GM21576 (cell line): ENCODE measurements at regions not wholly inside any gene's neighbourhood (a gene's known extent, or its start where the extent isn't known, plus 50 kb on each side); places are given as distances from the start of the nearest gene placed in this dataset.
"Not testable (repeated sequence)": the region's sequence is repeated elsewhere in the genome, so short reads cannot be mapped to it uniquely, and the experiment has no call there.

ENCODE experiments used
- ATAC-seq: cut with Tn5 transposase; IDR thresholded peaks from one replicate; pipeline ENCODE4 v1.9.1; 2021; ENCODE audit warnings: mild to moderate bottlenecking, moderate library complexity; ENCODE audit not compliant: unreplicated experiment

DNA sequence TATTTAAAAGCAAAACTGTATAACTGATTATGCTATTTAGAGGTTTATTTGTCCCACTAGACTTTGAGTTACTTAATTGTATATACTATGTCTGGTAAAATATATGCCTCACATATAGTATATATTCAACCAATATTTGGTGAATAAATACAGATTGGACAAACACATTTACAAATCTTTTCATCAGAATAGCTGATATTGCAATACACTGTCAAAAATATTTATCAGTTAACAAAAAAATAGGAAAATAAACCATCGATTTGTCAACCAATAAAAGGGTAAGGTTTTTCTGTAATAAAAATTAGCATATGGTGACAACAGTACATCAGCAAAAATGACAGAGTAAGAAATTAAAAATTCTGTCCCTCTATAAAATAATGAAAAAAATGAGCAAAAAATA lies 889.9 kb upstream of the INTU start:
- ATAC-seq = no peak

DNA sequence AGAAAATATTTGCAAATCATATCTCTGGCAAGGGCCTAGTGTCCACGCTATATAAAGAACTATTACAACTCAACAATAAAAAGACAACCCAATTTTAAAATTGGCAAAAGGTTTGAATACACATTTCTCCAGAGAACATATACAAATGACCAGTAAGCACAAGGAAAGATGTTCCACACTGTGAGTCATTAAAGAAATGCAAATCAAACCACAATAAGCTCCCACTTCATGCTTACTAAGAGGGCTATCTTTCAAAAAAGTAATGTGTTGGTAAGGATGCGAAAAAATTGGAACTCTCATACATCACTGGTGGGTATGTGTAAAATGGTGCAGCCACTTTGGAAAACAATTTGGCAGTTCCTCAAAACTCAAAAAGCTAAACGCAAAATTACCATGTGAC lies 884.0 kb upstream of the INTU start:
- no peak for ATAC-seq

DNA sequence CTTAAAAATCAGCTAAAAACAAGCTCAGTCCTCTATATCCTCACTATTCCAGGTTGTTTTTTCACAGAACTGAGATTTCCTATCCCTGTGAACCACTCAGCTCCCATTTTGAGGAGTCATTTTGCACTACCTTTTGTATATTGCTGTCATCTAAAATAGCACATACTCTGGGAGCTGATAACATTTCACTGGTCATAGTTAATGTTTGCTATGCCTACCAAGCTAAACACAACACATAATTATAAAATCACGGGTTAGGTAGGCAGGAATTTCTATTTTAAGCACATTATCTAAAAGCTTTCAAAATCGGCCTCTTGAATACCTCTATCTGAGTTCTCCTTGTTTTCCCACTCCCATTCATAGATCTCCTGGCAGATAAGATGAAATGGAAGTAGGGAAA lies 882.0 kb upstream of the INTU start:
- no peak for ATAC-seq

DNA sequence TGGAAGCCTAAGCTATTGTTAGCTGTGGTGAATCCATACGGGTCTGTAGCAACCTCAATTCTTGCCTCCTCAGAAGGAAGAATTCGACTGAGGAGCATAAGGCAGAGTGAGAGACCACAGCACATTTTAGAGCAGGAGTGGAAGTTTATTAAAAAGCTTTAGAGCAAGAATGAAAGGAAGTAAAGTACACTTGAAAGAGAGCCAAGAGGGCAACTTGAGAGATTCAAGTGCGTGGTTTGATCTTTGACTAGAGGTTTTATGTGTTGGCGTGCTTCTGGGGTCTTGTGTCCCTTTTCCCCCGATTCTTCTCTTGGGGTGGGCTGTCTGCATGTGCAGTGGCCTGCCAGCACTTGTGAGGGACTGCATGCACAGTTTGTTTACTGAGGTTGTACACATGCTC lies 880.6 kb upstream of the INTU start:
- ATAC-seq = no peak

DNA sequence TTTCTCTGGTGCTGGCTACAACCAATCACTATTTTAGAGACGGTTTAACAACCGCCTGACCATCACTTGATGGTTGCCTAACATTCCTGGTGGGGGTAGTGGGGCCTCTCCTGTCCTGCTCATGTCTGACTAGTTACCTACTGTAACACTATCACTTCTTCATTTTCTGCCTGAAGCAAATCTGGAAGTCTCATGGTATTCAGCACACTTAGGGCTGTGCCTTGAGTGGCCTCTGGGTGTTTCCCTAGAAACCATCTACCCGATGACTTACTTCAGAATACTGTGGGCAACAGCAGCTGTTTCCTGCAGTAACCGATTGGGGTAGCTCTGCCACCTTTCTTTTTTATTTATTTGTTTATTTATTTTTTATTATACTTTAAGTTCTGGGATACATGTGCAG lies 880.1 kb upstream of the INTU start:
- ATAC-seq = no peak

DNA sequence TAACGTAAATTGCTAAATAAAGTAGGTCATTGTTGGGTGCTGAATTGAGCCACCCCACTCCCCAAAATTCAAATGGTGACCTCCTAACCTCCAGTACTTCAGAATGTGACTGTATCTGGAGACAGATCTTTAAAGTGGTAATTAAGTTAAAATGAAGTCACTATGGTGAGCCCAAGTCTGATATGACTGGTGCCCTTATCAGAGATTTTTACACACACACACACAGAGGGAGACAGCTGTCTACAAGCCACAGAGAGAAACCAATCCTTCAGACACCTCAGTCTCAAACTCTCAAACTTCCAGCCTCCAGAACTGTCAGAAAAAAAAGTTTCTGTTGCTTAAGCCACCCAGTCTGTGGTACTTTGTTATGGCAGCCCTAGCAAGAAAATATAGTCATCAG lies 879.2 kb upstream of the INTU start:
- no peak for ATAC-seq

DNA sequence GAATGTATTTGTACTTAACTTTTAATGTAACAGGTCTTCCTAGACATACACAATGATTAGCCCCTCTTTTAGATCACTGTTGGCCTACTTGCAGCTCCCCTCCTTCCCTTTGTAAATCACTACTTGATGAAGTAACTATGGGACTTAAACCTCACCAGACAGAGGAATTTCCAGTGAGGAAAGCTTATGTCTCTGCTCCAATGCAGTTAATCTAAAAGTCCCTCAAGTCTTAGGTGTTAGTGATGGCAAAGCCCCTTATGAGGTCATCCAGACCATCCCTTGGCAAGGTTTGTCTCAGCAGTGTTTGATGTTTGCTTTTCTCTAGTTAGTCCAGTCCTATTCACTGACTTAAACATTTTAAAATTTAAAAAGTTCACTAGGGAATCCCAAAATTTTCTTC lies 877.3 kb upstream of the INTU start:
- no peak for ATAC-seq

DNA sequence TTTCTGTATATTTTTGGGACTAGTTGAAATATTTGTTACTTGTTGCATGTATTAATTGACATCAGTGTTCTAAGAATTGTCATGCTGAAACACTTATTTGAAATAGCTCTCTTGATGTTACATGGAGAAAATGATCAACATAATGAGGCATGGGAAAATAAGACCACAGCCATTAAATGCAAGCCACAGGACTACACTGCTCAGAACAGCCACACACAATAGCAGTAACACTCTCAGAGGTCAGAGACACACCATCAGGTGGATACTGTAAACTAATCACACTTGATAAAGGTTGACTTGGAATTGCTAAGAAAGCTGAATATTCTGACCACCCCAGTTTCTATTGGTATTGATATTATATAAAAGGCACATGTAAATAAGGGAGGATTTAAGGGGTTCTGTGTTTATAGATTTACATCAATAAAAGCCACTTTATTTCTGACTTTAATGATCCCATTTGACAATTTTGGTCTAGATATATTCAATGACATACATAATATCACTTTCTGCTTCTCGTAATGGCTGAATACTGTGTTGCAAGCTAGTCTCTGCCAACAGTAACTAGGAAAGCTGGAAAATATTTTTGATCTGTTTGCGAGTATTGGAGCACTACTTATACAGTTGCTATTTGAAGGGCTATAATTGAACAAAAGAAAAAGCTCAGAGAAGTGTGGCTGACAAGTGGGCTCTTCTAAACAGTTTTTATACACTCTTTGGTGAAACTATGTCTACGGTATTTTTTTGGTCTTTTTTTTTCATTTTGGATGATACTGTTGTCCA lies 876.5 kb upstream of the INTU start:
- no peak for ATAC-seq

DNA sequence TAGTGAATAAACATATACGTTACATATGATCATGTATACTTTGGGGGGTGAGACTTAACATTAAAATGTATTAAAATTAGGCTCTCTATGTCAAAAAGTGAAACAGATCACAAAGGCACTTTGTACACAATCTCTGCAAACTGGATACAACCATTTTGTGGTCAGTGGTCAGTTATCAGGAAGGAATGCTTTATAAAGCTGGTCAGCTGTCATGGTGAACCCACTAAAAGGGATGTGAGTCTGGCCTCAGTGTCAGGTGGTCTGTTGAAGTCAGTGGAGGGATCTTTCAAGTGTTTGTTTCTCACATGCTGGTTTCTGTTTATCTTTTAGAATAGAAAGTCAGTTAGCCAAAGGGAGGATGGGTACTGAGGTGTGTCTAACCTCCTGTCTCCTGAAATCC lies 875.5 kb upstream of the INTU start:
- no peak for ATAC-seq

DNA sequence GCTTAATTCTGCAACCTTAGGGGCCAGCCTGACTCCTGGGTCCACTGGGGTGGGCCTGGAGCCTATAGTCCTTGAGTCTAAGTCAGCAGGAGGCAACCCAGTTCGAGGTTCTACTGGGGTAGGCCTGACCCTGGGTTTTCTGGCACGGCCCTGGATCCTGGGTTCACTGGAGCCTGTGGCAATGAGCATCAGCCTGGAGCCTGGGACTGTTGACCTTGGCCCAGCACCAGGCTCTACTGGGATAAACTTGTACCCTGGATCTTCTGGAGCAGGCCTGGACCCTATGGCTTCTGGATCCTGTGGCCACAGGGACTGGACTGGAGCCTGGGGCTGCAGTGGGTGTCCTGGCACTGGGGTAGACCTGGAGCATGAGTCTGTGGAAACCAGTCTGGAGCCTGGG lies 874.3 kb upstream of the INTU start:
- no peak for ATAC-seq

DNA sequence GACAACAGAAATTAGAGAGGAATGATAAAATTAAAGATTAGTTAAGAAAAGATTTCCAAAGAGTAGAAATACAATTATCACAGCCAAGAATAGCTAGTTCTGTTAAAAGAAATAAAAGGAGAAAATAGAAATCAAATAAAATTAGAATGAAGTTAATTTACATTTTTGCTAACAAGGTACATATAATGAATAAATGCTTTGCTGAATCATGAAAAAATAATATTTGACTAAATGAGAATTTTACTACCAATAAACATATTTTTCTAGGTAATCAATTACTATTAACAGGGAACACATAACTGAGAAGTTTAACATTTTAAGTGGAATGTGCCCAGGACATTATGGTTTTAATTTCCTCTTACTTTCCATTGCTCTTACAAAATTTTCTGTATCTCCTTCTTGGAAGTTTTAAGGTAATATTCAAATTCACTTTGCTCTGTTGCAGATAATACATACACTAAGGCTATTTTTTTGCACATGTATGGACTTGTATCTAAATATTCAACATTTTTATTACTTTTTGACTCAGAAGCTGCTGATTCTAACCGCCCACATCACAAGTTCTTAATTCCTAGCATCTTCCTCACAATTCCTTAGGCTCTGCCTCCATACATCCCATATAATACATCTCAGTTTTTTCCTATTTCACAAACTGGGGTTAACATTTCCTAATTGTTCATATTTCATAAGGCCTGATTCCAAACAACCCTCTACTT lies 870.7 kb upstream of the INTU start:
- ATAC-seq = no peak

DNA sequence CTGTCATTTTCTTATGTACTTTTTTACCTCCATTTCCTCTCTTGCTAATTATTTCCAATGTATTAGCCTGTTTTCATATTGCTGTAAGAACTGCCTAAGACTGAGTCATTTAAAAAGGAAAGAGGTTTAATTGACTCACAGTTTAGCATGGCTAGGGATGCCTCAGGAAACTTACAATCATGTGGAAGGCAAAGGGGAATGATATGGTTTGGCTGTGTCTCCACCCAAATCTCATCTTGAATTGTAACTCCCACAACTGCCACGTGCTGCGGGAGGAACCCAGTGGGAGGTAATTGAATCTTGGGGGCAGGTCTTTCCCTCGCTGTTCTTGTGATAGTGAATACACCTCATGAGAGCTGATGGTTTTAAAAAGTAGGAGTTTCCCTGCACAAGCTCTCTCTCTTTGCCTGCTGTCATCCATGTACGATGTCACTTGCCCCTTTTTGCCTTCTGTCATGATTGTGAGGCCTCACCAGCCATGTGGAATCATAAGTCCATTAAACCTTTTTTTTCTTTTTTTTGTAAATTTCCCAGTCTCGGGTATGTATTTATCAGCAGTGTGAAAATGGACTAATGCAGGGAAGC lies 870.0 kb upstream of the INTU start:
- ATAC-seq = no peak

DNA sequence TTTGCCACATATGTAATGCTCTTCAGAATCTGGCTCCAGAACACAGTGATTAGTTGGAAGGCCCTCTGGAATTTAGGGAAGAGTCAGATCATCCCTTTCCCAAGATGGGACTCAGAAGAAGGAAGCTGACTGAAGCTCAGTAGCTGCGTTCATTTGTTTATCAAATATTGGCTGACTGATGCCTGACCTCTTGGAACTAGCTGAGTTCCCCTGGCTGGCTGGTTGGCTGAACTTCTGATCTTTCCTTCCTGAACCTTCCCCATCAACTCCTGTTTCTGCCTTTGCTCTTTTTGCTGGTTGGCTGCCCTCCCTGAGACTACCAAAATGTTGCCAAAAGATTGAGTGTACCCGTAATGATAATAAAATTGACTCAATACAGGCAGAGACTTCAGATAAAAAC lies 866.5 kb upstream of the INTU start:
- ATAC-seq = no peak

DNA sequence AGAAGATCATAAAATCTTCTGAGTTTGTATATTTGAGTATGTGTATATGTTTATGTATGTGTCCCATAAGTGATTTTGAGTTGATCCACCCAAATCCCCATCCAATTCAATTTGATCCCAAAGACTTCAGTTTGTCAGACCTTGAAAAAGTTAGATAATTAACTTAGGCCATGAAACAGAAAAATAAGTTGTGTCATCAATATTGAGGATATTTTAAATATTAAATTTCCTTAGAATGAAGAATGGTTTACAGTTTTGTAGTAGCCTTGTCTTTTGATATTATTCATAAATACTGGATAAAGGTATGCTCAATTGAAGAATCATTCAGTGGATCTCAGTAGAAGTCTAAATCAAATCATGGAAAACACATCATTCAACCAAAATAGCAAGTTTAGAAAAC lies 864.4 kb upstream of the INTU start:
- ATAC-seq = no peak

DNA sequence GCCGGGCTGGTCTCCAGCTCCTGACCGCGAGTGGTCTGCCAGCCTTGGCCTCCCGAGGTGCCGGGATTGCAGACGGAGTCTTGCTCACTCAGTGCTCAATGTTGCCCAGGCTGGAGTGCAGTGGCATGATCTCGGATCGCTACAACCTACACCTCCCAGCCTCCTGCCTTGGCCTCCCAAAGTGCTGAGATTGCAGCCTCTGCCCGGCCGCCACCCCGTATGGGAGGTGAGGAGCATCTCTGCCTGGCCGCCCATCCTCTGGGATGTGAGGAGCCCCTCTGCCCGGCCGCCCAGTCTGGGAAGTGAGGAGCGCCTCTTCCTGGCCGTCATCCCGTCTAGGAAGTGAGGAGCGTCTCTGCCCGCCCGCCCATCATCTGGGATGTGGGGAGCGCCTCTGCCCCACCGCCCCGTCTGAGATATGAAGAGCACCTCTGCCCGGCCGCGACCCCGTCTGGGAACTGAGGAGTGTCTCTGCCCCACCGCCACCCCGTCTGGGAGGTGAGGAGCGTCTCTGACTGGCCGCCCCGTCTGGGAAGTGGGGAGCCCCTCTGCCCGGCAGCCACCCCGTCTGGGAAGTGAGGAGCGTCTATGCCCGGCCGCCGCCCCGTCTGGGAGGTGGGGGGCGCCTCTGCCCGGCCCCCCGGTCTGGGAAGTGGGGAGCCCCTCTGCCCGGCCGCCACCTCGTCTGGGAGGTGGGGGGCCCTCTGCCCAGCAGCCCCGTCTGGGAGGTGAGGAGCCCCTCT lies 861.8 kb upstream of the INTU start:
- not testable (repeated sequence) for ATAC-seq

DNA sequence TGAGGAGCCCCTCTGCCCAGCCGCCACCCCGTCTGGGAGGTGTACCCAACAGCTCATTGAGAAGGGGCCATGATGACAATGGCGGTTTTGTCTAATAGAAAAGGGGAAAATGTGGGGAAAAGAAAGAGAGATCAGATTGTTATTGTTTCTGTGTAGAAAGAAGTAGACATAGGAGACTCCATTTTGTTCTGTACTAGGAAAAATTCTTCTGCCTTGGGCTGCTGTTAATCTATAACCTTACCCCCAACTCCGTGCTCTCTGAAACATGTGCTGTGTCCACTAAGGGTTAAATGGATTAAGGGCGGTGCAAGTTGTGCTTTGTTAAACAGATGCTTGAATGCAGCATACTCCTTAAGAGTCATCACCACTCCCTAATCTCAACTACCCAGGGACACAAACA lies 861.1 kb upstream of the INTU start:
- ATAC-seq = not testable (repeated sequence)

DNA sequence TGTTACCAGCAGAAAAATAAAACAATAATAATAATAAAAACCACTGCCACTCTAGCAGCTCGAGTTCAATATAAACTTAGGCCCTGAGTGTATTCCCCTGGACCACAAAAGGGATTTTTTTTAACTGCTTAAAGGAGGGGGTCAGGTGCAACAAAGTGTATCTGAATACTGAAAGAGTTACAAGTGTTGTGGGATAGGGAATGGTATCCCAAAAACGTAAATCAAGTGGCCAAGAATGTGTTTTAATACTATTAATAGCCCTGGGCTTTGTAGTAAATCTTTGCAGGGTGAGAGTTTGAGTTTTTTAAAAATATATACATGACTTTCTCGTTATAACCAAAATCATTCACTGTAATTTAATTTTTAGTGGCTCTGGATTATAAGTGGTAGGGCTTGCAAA lies 860.1 kb upstream of the INTU start:
- no peak for ATAC-seq

DNA sequence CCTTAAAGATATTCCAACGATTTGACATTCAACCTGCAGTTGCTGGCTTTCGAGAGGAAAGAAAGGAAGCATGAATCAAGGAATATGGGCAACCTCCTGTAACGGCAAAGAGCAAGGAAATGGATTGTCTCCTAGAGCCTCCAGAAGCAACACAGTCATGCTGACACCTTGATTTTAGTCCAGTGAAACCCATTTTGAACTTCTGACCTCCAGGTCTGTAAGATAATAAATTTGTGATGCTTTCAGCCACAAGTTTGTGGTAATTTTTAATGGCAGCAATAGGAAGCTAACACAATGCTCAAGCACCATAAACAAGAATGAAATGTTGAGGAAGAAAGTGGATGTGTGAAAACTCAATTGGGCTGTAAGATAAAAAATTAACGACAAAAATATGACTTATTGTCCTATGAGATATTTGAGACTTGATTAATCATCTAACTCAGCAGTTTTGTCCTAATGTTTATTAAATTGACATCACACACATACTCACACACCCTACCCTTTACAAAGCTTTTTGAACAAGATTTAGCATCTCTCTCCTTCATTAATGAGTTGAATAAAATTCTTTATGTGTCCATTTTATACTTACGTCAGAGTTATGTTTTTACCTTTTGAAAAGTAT lies 857.2 kb upstream of the INTU start:
- no peak for ATAC-seq

DNA sequence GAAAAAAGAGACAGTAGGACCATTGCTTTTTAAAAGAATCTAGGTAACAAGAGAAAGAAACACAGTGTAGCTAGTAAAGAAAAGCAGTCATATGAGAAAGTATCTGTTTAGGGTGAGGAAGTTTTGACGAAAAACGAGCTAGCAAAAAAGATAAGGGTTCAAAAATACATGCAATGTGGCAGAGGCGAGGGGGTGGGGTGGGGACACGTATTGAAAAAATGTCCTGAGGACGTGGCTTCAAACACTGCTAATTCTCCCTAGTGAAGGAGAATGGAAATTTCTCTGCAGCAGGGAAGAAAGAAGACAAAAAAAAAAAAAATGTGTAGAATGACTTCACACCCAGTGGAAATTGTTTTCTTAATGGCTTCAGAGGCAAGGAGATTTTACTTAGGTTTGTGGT lies 856.4 kb upstream of the INTU start:
- ATAC-seq = no peak

DNA sequence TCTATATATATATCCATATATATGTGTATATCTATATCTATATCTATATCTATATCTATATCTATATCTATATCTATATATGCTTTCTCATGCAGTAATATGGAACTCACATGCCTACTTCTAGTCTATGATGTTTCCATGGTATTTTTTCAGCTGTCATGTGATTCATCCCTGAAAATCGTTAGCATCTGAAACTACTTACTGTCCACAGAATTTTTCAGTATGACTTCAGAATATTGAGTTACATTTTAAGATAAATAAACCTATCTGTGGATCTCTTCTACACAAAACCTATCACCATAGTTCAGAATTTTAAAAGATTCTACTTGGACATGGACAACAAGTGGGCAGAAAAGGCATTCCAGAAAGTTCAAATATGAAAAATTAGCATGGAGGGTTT lies 855.1 kb upstream of the INTU start:
- ATAC-seq = no peak

DNA sequence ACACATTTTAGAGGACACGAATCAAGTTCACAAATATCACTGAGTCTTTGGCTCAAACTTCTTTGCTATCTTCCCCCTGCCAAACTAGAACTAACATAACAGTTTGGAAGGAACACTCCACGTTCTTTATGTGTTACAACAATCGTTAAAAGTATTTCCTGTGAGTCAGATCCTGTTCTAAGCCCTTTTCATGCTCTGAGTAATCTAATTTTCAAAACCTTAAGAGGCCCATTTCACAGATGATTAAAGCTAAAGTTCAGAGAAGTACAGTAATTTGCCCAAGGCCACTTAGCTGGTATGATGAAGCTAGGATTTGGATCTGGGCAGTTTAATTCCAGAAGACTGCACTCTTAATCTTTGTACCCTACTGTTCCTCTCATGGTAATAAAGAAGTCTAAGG lies 854.4 kb upstream of the INTU start:
- ATAC-seq = no peak
